H9 (cell line): ENCODE measurements at regions not wholly inside any gene's neighbourhood (a gene's known extent, or its start where the extent isn't known, plus 50 kb on each side); places are given as distances from the start of the nearest gene placed in this dataset.

Source experiments
- DNase-seq: peaks from one replicate; pipeline ENCODE4 v3.0.0-alpha.2; 2017
- H2AFZ ChIP-seq: one replicate; pipeline ENCODE4 v1.6.1; 2013; ENCODE audit warnings: mild to moderate bottlenecking, low read length, control low read depth, moderate library complexity
- H2AK5ac ChIP-seq: 2 replicates; pipeline ENCODE4 v1.6.1; 2013; ENCODE audit warnings: low read length, control low read depth, mixed read lengths; ENCODE audit not compliant: insufficient read length
- H2BK120ac ChIP-seq: one replicate; pipeline ENCODE4 v1.6.1; 2013; ENCODE audit warnings: low read depth, mild to moderate bottlenecking, low read length, control low read depth, inconsistent platforms; ENCODE audit not compliant: poor library complexity, severe bottlenecking
- H2BK12ac ChIP-seq: 2 replicates; pipeline ENCODE4 v1.6.1; 2013; ENCODE audit warnings: low read length, control low read depth, mixed read lengths, low read depth; ENCODE audit not compliant: insufficient read length
- H2BK15ac ChIP-seq: 2 replicates; pipeline ENCODE4 v1.6.1; 2013; ENCODE audit warnings: low read depth, low read length, control low read depth
- H2BK20ac ChIP-seq: one replicate; pipeline ENCODE4 v1.6.1; 2013; ENCODE audit warnings: low read depth, mild to moderate bottlenecking, low read length, control low read depth, inconsistent platforms; ENCODE audit not compliant: poor library complexity, severe bottlenecking
- H2BK5ac ChIP-seq: 2 replicates; pipeline ENCODE4 v1.6.1; 2013; ENCODE audit warnings: low read length, control low read depth, mixed read lengths; ENCODE audit not compliant: insufficient read length
- H3K14ac ChIP-seq: 2 replicates; pipeline ENCODE4 v1.6.1; 2013; ENCODE audit warnings: low read length, control low read depth; ENCODE audit not compliant: insufficient read depth
- H3K18ac ChIP-seq: 2 replicates; pipeline ENCODE4 v1.6.1; 2013; ENCODE audit warnings: low read depth, mild to moderate bottlenecking, mixed read lengths, low read length, control low read depth; ENCODE audit not compliant: insufficient read length
- H3K23ac ChIP-seq: 2 replicates; pipeline ENCODE4 v1.6.1; 2013; ENCODE audit warnings: low read length, control low read depth, mixed read lengths, low read depth; ENCODE audit not compliant: insufficient read length
- H3K23me2 ChIP-seq: 2 replicates; pipeline ENCODE4 v1.6.1; 2013; ENCODE audit warnings: low read depth, mild to moderate bottlenecking, mixed read lengths, low read length, control low read depth; ENCODE audit not compliant: insufficient read length, poor library complexity, severe bottlenecking
- H3K27ac ChIP-seq: 2 replicates; pipeline ENCODE4 v1.5.1; 2013; ENCODE audit warnings: low read length, control low read depth, mixed read lengths, low read depth; ENCODE audit not compliant: insufficient read length
- H3K27me3 ChIP-seq: 2 replicates; pipeline ENCODE4 v1.6.1; 2013; ENCODE audit warnings: low read length, control low read depth, inconsistent platforms; ENCODE audit not compliant: insufficient read depth
- H3K4ac ChIP-seq: 2 replicates; pipeline ENCODE4 v1.6.1; 2013; ENCODE audit warnings: low read depth, mild to moderate bottlenecking, control low read depth, inconsistent platforms, low read length, moderate library complexity
- H3K4me1 ChIP-seq: 2 replicates; pipeline ENCODE4 v1.6.1; 2013; ENCODE audit warnings: low read length, control low read depth, inconsistent platforms; ENCODE audit not compliant: insufficient read depth
- H3K4me2 ChIP-seq: 2 replicates; pipeline ENCODE4 v1.6.1; 2013; ENCODE audit warnings: low read length, control low read depth, mixed read lengths; ENCODE audit not compliant: insufficient read length, insufficient read depth
- H3K56ac ChIP-seq: 2 replicates; pipeline ENCODE4 v1.6.1; 2013; ENCODE audit warnings: low read depth, mild to moderate bottlenecking, mixed read lengths, low read length, control low read depth; ENCODE audit not compliant: insufficient read length
- H3K79me1 ChIP-seq: 2 replicates; pipeline ENCODE4 v1.6.1; 2013; ENCODE audit warnings: low read depth, mild to moderate bottlenecking, moderate library complexity, low read length, control low read depth, inconsistent platforms; ENCODE audit not compliant: insufficient read depth, poor library complexity, severe bottlenecking
- H3K79me2 ChIP-seq: 2 replicates; pipeline ENCODE4 v1.6.1; 2013; ENCODE audit warnings: low read length, control low read depth, inconsistent platforms; ENCODE audit not compliant: insufficient read depth
- H3K9ac ChIP-seq: 2 replicates; pipeline ENCODE4 v1.6.1; 2013; ENCODE audit warnings: low read length, control low read depth, mixed read lengths; ENCODE audit not compliant: insufficient read length; ENCODE audit errors: extremely low read depth
- H3K9me3 ChIP-seq: one replicate; pipeline ENCODE4 v1.6.1; 2013; ENCODE audit warnings: low read depth, low read length, inconsistent platforms; ENCODE audit not compliant: control insufficient read depth
- H3T11ph ChIP-seq: one replicate; pipeline ENCODE4 v1.6.1; 2013; ENCODE audit warnings: mild to moderate bottlenecking, low read length, control low read depth, inconsistent platforms
- H4K20me1 ChIP-seq: one replicate; pipeline ENCODE4 v1.6.1; 2013; ENCODE audit not compliant: control insufficient read depth, insufficient read length, insufficient read depth
- H4K5ac ChIP-seq: 2 replicates; pipeline ENCODE4 v1.6.1; 2013; ENCODE audit warnings: low read depth, mild to moderate bottlenecking, mixed read lengths, low read length, control low read depth; ENCODE audit not compliant: insufficient read length
- H4K8ac ChIP-seq: replicated peaks from 2 replicates; pipeline ENCODE4 v1.6.1; 2013; ENCODE audit warnings: low read length, control low read depth, mixed read lengths, low read depth; ENCODE audit not compliant: insufficient read length
- H4K91ac ChIP-seq: 2 replicates; pipeline ENCODE4 v1.6.1; 2013; ENCODE audit warnings: low read depth, mild to moderate bottlenecking, moderate library complexity, mixed read lengths, low read length, control low read depth; ENCODE audit not compliant: insufficient read length
- H3K27ac Mint-ChIP-seq, 3 experiments: 2 replicates in 2 of 3; 3 replicates in 1 of 3; pipeline ENCODE4 v1.8.0; 2020 to 2021; ENCODE audit warnings: mixed read lengths in 3 of 3, mild to moderate bottlenecking in 1 of 3, moderate library complexity in 1 of 3
- H3K27me3 Mint-ChIP-seq: 2 replicates; pipeline ENCODE4 v1.8.0; 2021; ENCODE audit warnings: low read depth, mild to moderate bottlenecking, moderate library complexity, mixed read lengths
- H3K36me3 Mint-ChIP-seq, 3 experiments: 2 replicates in 2 of 3; 3 replicates in 1 of 3; pipeline ENCODE4 v1.8.0; 2020 to 2021; ENCODE audit warnings: low read depth in 3 of 3, mixed read lengths in 3 of 3; ENCODE audit not compliant: insufficient read depth in 1 of 3
- H3K4me1 Mint-ChIP-seq, 2 experiments: 2 replicates each; pipeline ENCODE4 v1.8.0; 2020; ENCODE audit warnings: mixed read lengths in 2 of 2
- H3K4me3 Mint-ChIP-seq, 2 experiments: 2 replicates in 1 of 2; 3 replicates in 1 of 2; pipeline ENCODE4 v1.8.0; 2020 to 2021; ENCODE audit warnings: mild to moderate bottlenecking in 2 of 2, mixed read lengths in 2 of 2, moderate library complexity in 1 of 2
- H3K9me3 Mint-ChIP-seq, 2 experiments: 2 replicates in 1 of 2; 3 replicates in 1 of 2; pipeline ENCODE4 v1.8.0; 2020; ENCODE audit warnings: mild to moderate bottlenecking in 2 of 2, mixed read lengths in 2 of 2, moderate library complexity in 1 of 2
- CTCF ChIP-seq: fragments of 200-600 bp; sonication (generic); conservative IDR thresholded peaks from 3 replicates; pipeline ENCODE4 v1.8.0; 2021; ENCODE audit warnings: antibody characterized with exemption, mild to moderate bottlenecking
- whole genome bisulfite sequencing: extraction: QIAGEN DNeasy Blood & Tissue Kit; methylation state at CpG from one replicate; pipeline ENCODE4 v1.1.7; 2013; ENCODE audit warnings: missing lambda C conversion rate, low lambda C conversion rate, mixed read lengths; ENCODE audit not compliant: insufficient read length; ENCODE audit errors: extremely low coverage; 5-methylcytosine and 5-hydroxymethylcytosine counted together

- no peak overlapping the region for H2AK5ac ChIP-seq
- no peak overlapping the region for H4K91ac ChIP-seq
- no peaks in the 10 kb centered on the region for H3K23me2 ChIP-seq
- H2BK5ac ChIP-seq = no peak overlapping the region
- H4K5ac ChIP-seq = no peak overlapping the region
- no peak overlapping the region for H3K23ac ChIP-seq
- no peak overlapping the region for H3T11ph ChIP-seq
- no peak overlapping the region for H3K4ac ChIP-seq
- no peak overlapping the region for H2BK15ac ChIP-seq
- no peak overlapping the region for H3K14ac ChIP-seq
- no peaks in the 10 kb centered on the region for H3K9me3 ChIP-seq
- no peak overlapping the region for H3K18ac ChIP-seq
- H3K79me1 ChIP-seq = no peaks in the 10 kb centered on the region
- H3K27me3 ChIP-seq = no peaks in the 10 kb centered on the region
- H3K56ac ChIP-seq = no peak overlapping the region
- Mint-ChIP-seq H3K27ac (no peak overlapping the region), H3K27me3 (no peaks in the 10 kb centered on the region), H3K4me1 (peaks cover 27 to 29% of the 10 kb centered on the region in 2 experiments), H3K9me3 (no peaks in the 10 kb centered on the region), H3K36me3 (no peaks in the 10 kb centered on the region; a peak in 1 of 7 replicates), H3K4me3 (no peak overlapping the region)
- H3K9ac ChIP-seq = no peak overlapping the region
- no peaks in the 10 kb centered on the region for H3K79me2 ChIP-seq
- no CpG with 5 or more reads among the region's 1 CpG for WGBS
- H4K8ac ChIP-seq = no peak overlapping the region
- no peak overlapping the region for H2BK120ac ChIP-seq
- H2BK20ac ChIP-seq = no peak overlapping the region
- H3K4me2 ChIP-seq = no peak overlapping the region
- no peak overlapping the region for H2BK12ac ChIP-seq
- H2AFZ ChIP-seq = no peak overlapping the region
- DNase-seq = no peak
- H3K4me1 ChIP-seq = no peaks in the 10 kb centered on the region
- H4K20me1 ChIP-seq = no peaks in the 10 kb centered on the region
- no peak overlapping the region for H3K27ac ChIP-seq
- TF ChIP-seq CTCF = no peak
Measured at GRCh38 chr4:71232846-71233245, 106.0 kb upstream of the SLC4A4 start.
